Loucy (cell line): ENCODE measurements at regions not wholly inside any gene's neighbourhood (a gene's known extent, or its start where the extent isn't known, plus 50 kb on each side); places are given as distances from the start of the nearest gene placed in this dataset.

ENCODE experiments used
- CTCF ChIP-seq: fragments of 200-600 bp; sonication (generic); conservative IDR thresholded peaks from 2 replicates; pipeline ENCODE4 v1.5.1; 2014; ENCODE audit warnings: mild to moderate bottlenecking, antibody characterized with exemption, low read length
- EZH2phosphoT487 ChIP-seq: fragments of 200-600 bp; IDR thresholded peaks from 2 replicates; pipeline ENCODE4 v1.6.1; 2018; ENCODE audit warnings: antibody characterized with exemption, mild to moderate bottlenecking, moderate library complexity, borderline replicate concordance

- TF ChIP-seq CTCF: no peak
- TF ChIP-seq EZH2phosphoT487: no peak
Measured at GRCh38 chr13:105607426-105607825, 928.0 kb downstream of the EFNB2 start.
